ENCODE measurements at regions not wholly inside any gene's neighbourhood (a gene's known extent, or its start where the extent isn't known, plus 50 kb on each side); places are given as distances from the start of the nearest gene placed in this dataset.
A peak's percentile ranks its signal among the peaks of the same experiment; 100 is the strongest.
"Not testable (repeated sequence)": the region's sequence is repeated elsewhere in the genome, so short reads cannot be mapped to it uniquely, and the experiment has no call there.

DNA sequence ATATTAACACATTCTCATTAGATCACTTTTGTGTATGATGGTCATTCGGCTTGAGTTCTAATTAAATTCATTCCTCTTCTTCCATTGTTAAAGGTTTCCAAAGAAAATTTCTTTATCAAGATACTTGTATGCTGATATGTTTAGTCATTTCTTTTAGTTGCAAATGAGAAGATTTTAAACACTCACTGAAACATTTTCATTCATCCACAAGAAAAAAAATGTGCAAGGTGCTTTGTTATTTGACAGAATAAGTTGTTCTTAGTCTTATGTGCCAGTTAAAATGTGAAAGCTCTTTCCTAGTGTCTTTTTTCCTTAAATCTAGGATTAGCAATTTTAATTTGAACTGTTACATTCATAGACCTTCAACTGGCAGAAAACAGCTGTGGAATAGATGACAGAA is 727.0 kb upstream of the NEGR1 start:
- H3K4me1 ChIP-seq (ENCODE audit: control insufficient read depth, insufficient read depth, low read length), result no peaks in the 10 kb centered on the region
- DNase-seq (ENCODE audit: low read depth in 4 of 6, low spot score in 6 of 6), result no peak
- no peak overlapping the region for H3K4me3 ChIP-seq (ENCODE audit: low read depth, low read length)
- no peak overlapping the region for H3K27ac ChIP-seq (ENCODE audit: low read depth, low read length)
- no peaks in the 10 kb centered on the region for H3K9me3 ChIP-seq (ENCODE audit: control insufficient read depth, insufficient read depth, low read length)
- no peaks in the 10 kb centered on the region for H3K36me3 ChIP-seq (ENCODE audit: control insufficient read depth, insufficient read depth, low read length)
- no CpG with 5 or more reads among the region's 1 CpG for WGBS (ENCODE audit: insufficient coverage)
- no peaks in the 10 kb centered on the region for H3K27me3 ChIP-seq (ENCODE audit: control insufficient read depth, insufficient read depth, low read length)

DNA sequence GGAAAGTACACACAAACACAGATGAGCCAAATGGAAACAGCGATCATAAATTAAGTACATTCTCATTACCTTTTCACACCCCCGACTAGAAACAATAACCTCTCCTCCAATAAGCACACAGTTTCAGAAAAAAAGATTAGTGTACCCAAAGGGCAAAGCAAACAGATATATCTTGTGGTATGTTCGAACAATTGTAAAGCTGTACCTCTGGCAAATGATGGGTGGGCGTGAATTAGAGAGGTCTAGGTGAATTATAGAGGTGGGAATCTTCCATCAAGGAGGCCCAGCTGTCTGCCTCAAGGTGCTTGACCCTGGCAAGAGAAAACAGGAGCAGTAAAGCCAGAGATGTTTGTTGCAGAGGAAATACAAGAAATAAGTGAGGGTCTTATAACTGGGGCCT is 715.3 kb upstream of the NEGR1 start:
- Histone ChIP-seq H3K9me3 (ENCODE audit: control insufficient read depth, insufficient read depth, low read length) (no peaks in the 10 kb centered on the region), H3K36me3 (ENCODE audit: control insufficient read depth, insufficient read depth, low read length) (no peaks in the 10 kb centered on the region), H3K4me1 (ENCODE audit: control insufficient read depth, insufficient read depth, low read length) (no peaks in the 10 kb centered on the region), H3K4me3 (ENCODE audit: low read depth, low read length) (no peak overlapping the region), H3K27ac (ENCODE audit: low read depth, low read length) (no peak overlapping the region), H3K27me3 (ENCODE audit: control insufficient read depth, insufficient read depth, low read length) (no peaks in the 10 kb centered on the region)
- peak in 1 of 6 donors; percentile 67 for DNase-seq (ENCODE audit: low read depth in 4 of 6, low spot score in 6 of 6)
- WGBS (ENCODE audit: insufficient coverage), result 88% methylated on average over 2 of the region's 4 CpGs

DNA sequence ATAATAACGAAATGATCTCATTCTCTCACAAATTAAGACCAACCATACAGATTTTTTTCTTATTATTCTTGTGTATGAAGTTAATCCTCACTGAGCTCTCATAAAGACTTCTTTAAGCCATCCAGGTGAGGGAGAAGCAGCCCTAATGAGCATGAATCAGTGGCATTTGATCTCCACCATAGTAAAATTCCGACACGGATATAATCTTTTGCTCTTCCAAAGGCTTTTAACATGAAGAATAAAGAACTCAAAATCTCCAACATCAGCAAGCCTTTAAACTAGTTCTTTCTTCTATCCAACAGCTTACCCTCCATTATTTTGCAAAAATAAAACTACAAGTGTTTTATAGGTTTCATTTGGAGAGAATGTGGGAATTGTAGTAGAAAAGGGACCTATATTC is 714.7 kb upstream of the NEGR1 start:
- 100% methylated on average over 2 of the region's 3 CpGs for WGBS (ENCODE audit: insufficient coverage)
- no peaks in the 10 kb centered on the region for H3K4me1 ChIP-seq (ENCODE audit: control insufficient read depth, insufficient read depth, low read length)

DNA sequence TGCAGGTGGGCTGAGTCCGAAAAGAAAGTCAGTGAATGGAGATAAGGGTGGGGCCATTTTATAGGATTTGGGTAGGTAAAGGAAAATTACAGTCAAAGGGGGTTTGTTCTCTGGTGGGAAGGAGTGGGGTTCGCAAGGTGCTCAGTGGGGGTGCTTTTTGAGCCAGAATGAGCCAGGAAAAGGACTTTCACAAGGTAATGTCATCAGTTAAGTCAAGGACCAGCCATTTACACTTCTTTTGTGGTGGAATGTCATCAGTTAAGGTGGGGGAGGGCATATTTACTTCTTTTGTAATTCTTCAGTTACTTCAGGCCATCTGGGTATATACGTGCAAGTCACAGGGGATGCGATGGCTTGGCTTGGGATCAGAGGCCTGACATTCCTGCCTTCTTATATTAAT is 705.5 kb upstream of the NEGR1 start:
- H3K4me1 ChIP-seq (ENCODE audit: control insufficient read depth, insufficient read depth, low read length); DNase-seq (ENCODE audit: low read depth in 4 of 6, low spot score in 6 of 6): not testable (repeated sequence)

More for the DNA sequence above, 714.7 kb upstream of the NEGR1 start:
- H3K9me3 ChIP-seq (ENCODE audit: control insufficient read depth, insufficient read depth, low read length), result no peaks in the 10 kb centered on the region
- H3K27me3 ChIP-seq (ENCODE audit: control insufficient read depth, insufficient read depth, low read length), result no peaks in the 10 kb centered on the region
- H3K27ac ChIP-seq (ENCODE audit: low read depth, low read length), result no peak overlapping the region
- DNase-seq (ENCODE audit: low read depth in 4 of 6, low spot score in 6 of 6), result no peak
- no peak overlapping the region for H3K4me3 ChIP-seq (ENCODE audit: low read depth, low read length)
- no peaks in the 10 kb centered on the region for H3K36me3 ChIP-seq (ENCODE audit: control insufficient read depth, insufficient read depth, low read length)

DNA sequence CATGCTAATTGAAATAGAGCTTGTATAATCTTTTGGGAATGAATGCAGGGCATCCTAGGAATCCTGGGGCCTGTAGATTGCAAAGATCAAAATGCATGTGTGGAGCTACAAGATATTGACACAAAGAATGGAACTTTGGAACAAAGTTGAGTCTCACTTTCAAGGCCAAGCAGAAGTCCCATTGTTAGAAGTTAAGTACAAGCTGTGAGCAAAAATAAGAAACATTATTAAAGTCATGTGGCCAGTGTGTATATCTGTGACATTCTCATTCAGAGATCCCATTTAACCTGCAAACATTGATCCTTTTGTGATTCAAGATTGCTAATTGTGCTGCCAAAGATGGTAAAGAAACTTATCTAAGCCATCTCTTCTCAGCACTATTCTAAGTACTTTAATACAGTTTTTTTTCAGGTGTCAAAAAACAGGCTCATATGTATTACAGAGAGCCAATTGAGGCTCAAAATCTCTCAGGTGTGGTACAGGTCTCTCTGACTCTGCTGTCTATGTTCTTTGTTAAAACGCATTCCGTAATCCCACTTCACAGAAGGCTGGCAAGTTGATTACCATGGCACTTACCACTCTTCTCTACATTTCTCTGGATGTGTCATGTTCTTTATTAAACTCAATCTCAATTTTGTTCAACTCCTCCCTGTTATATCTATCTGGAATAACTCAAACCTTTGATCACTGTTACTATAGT is 704.4 kb upstream of the NEGR1 start:
- Histone ChIP-seq H3K27me3 (ENCODE audit: control insufficient read depth, insufficient read depth, low read length) (no peaks in the 10 kb centered on the region), H3K4me1 (ENCODE audit: control insufficient read depth, insufficient read depth, low read length) (no peaks in the 10 kb centered on the region), H3K36me3 (ENCODE audit: control insufficient read depth, insufficient read depth, low read length) (no peaks in the 10 kb centered on the region), H3K9me3 (ENCODE audit: control insufficient read depth, insufficient read depth, low read length) (no peaks in the 10 kb centered on the region), H3K27ac (ENCODE audit: low read depth, low read length) (no peak overlapping the region), H3K4me3 (ENCODE audit: low read depth, low read length) (no peak overlapping the region)
- no peak for DNase-seq (ENCODE audit: low read depth in 4 of 6, low spot score in 6 of 6)
- WGBS (ENCODE audit: insufficient coverage), result 94% methylated on average over 2 of the region's 2 CpGs

More for the DNA sequence above, 705.5 kb upstream of the NEGR1 start:
- 94% methylated on average over 2 of the region's 4 CpGs for WGBS (ENCODE audit: insufficient coverage)
- not testable (repeated sequence) for H3K36me3 ChIP-seq (ENCODE audit: control insufficient read depth, insufficient read depth, low read length); H3K9me3 ChIP-seq (ENCODE audit: control insufficient read depth, insufficient read depth, low read length); H3K27ac ChIP-seq (ENCODE audit: low read depth, low read length); H3K27me3 ChIP-seq (ENCODE audit: control insufficient read depth, insufficient read depth, low read length); H3K4me3 ChIP-seq (ENCODE audit: low read depth, low read length)

DNA sequence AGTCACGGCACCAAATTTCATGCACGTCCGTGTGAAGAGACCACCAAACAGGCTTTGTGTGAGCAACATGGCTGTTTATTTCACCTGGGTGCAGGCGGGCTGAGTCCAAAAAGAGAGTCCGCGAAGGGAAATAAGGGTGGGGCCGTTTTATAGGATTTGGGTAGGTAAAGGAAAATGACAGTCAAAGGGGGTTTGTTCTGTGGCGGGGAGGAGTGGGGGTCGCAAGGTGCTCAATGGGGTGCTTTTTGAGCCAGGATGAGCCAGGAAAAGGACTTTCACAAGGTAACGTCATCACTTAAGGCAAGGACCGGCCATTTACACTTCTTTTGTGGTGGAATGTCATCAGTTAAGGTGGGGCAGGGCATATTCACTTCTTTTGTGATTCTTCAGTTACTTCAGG is 702.7 kb upstream of the NEGR1 start:
- DNase-seq (ENCODE audit: low read depth in 4 of 6, low spot score in 6 of 6), result not testable (repeated sequence)

DNA sequence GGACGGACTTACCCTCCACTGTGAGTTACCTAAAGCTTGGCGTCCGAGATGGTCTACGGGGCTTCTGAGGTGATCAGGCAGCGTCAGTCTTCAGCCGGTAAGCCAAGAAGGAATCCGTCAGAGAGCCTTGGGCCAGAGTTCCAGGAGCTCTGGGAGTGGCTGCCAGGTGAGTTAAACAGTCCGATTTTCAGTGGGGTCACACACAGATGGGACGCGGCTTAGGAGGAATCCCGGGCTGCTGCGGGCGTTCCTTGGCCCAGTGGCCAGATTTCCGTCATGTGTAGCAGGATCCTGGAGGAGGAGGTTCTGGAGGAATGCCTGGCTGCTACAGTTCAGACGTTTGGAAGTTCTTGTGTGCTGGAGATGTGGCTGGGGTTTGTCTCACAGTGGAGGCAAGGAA is 700.7 kb upstream of the NEGR1 start:
- H3K4me3 ChIP-seq (ENCODE audit: low read depth, low read length); H3K27ac ChIP-seq (ENCODE audit: low read depth, low read length); H3K36me3 ChIP-seq (ENCODE audit: control insufficient read depth, insufficient read depth, low read length); H3K4me1 ChIP-seq (ENCODE audit: control insufficient read depth, insufficient read depth, low read length); H3K9me3 ChIP-seq (ENCODE audit: control insufficient read depth, insufficient read depth, low read length); DNase-seq (ENCODE audit: low read depth in 4 of 6, low spot score in 6 of 6); H3K27me3 ChIP-seq (ENCODE audit: control insufficient read depth, insufficient read depth, low read length): not testable (repeated sequence)
- WGBS (ENCODE audit: insufficient coverage), result 95% methylated on average over 14 of the region's 15 CpGs

More for the DNA sequence above, 702.7 kb upstream of the NEGR1 start:
- not testable (repeated sequence) for H3K4me1 ChIP-seq (ENCODE audit: control insufficient read depth, insufficient read depth, low read length); H3K9me3 ChIP-seq (ENCODE audit: control insufficient read depth, insufficient read depth, low read length); H3K27me3 ChIP-seq (ENCODE audit: control insufficient read depth, insufficient read depth, low read length); H3K36me3 ChIP-seq (ENCODE audit: control insufficient read depth, insufficient read depth, low read length); H3K27ac ChIP-seq (ENCODE audit: low read depth, low read length); H3K4me3 ChIP-seq (ENCODE audit: low read depth, low read length)
- WGBS (ENCODE audit: insufficient coverage), result 96% methylated on average over 7 of the region's 11 CpGs

DNA sequence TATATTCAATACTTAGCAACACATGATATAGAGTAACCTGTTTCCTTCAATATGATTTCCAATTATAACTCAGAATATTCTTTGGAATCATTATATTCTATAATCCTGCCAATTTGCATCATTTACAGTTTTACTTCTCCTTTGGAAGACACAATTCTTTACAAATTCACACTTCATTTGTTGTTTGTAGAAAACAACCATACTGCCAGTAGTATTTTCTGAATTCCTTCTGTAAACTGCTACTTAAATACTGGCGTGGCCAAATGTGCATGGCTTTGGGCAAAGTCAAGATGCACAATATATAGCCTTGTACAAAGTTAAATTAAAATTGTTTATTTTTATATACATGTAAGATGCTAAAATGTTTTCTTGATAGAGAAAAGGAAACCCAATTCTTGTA is 687.1 kb upstream of the NEGR1 start:
- H3K4me3 ChIP-seq (ENCODE audit: low read depth, low read length), result no peak overlapping the region
- no peaks in the 10 kb centered on the region for H3K4me1 ChIP-seq (ENCODE audit: control insufficient read depth, insufficient read depth, low read length)
- DNase-seq (ENCODE audit: low read depth in 4 of 6, low spot score in 6 of 6), result peak in 1 of 6 donors; percentile 84
- no peaks in the 10 kb centered on the region for H3K36me3 ChIP-seq (ENCODE audit: control insufficient read depth, insufficient read depth, low read length)
- H3K9me3 ChIP-seq (ENCODE audit: control insufficient read depth, insufficient read depth, low read length), result no peaks in the 10 kb centered on the region
- no peaks in the 10 kb centered on the region for H3K27me3 ChIP-seq (ENCODE audit: control insufficient read depth, insufficient read depth, low read length)
- no CpG with 5 or more reads among the region's 1 CpG for WGBS (ENCODE audit: insufficient coverage)
- H3K27ac ChIP-seq (ENCODE audit: low read depth, low read length), result no peak overlapping the region

DNA sequence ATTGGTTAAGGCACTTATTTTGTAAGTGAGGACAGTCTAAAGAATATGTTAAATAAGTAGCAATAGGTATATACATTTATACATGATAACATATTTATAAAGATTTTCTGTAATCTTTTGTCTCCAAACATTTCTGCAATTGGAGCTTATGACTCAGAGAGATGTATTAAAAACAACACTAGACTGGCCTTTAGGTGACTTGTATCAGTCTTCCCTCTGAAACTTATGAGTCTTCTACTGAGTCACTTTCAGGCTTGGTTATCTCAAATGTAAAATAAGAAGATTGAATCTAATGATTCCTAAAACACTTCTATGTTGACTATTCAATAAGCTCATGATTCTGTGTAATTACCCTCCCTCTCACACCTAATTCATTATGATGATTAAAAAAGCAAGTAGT is 672.6 kb upstream of the NEGR1 start:
- Histone ChIP-seq H3K4me1 (ENCODE audit: control insufficient read depth, insufficient read depth, low read length) (no peaks in the 10 kb centered on the region), H3K27ac (ENCODE audit: low read depth, low read length) (no peak overlapping the region), H3K9me3 (ENCODE audit: control insufficient read depth, insufficient read depth, low read length) (no peaks in the 10 kb centered on the region), H3K36me3 (ENCODE audit: control insufficient read depth, insufficient read depth, low read length) (no peaks in the 10 kb centered on the region), H3K27me3 (ENCODE audit: control insufficient read depth, insufficient read depth, low read length) (no peaks in the 10 kb centered on the region), H3K4me3 (ENCODE audit: low read depth, low read length) (no peak overlapping the region)
- DNase-seq (ENCODE audit: low read depth in 4 of 6, low spot score in 6 of 6), result no peak

DNA sequence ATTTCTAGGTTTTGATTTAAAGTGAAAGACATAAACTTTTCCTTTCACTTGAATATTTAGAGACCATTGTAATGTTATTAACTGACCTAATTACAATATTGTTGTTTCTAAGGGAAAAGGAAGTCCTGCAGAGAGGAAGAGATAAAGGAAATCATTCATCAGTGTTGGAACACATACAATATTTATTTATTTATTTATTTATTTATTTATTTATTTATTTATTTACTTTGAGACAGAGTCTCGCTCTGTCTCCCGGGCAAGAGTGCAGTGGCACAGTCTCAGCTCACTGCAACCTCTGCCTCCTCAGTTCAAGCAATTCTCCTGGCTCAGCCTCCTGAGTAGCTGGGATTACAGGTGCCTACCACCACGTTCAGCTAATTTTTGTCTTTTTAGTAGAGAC is 668.6 kb upstream of the NEGR1 start:
- 100% methylated on average over 2 of the region's 3 CpGs for WGBS (ENCODE audit: insufficient coverage)
- H3K27ac ChIP-seq (ENCODE audit: low read depth, low read length); DNase-seq (ENCODE audit: low read depth in 4 of 6, low spot score in 6 of 6); H3K27me3 ChIP-seq (ENCODE audit: control insufficient read depth, insufficient read depth, low read length); H3K4me1 ChIP-seq (ENCODE audit: control insufficient read depth, insufficient read depth, low read length); H3K9me3 ChIP-seq (ENCODE audit: control insufficient read depth, insufficient read depth, low read length); H3K36me3 ChIP-seq (ENCODE audit: control insufficient read depth, insufficient read depth, low read length); H3K4me3 ChIP-seq (ENCODE audit: low read depth, low read length): not testable (repeated sequence)
